Fibroblast of lung (primary cell): ENCODE measurements at regions not wholly inside any gene's neighbourhood (a gene's known extent, or its start where the extent isn't known, plus 50 kb on each side); places are given as distances from the start of the nearest gene placed in this dataset.

ENCODE experiments used
- EZH2 ChIP-seq: IDR thresholded peaks from 2 replicates; pipeline ENCODE4 v1.5.1; 2012; ENCODE audit warnings: low read length, control low read depth, mild to moderate bottlenecking; ENCODE audit errors: missing control alignments
- TF ChIP-seq, protein P1 (sequence below), 2 donors: IDR thresholded peaks in 1 of 2; conservative IDR thresholded peaks in 1 of 2; 1 replicate in 1 of 2; 2 replicates in 1 of 2; pipeline ENCODE4 v1.5.1; 2011 to 2012; ENCODE audit warnings: low read length in 2 of 2, control low read depth in 1 of 2, inconsistent platforms in 1 of 2, low read depth in 1 of 2, mild to moderate bottlenecking in 1 of 2

GRCh38 chr4:128709268-128709667, 100.2 kb upstream of the JADE1 start:
- TF ChIP-seq, protein P1, sequence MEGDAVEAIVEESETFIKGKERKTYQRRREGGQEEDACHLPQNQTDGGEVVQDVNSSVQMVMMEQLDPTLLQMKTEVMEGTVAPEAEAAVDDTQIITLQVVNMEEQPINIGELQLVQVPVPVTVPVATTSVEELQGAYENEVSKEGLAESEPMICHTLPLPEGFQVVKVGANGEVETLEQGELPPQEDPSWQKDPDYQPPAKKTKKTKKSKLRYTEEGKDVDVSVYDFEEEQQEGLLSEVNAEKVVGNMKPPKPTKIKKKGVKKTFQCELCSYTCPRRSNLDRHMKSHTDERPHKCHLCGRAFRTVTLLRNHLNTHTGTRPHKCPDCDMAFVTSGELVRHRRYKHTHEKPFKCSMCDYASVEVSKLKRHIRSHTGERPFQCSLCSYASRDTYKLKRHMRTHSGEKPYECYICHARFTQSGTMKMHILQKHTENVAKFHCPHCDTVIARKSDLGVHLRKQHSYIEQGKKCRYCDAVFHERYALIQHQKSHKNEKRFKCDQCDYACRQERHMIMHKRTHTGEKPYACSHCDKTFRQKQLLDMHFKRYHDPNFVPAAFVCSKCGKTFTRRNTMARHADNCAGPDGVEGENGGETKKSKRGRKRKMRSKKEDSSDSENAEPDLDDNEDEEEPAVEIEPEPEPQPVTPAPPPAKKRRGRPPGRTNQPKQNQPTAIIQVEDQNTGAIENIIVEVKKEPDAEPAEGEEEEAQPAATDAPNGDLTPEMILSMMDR (conservative IDR thresholded peaks at IDR 0.05 in 1 of 2, IDR thresholded peaks at IDR 0.05 in 1 of 2; ENCODE audit: low read depth in 1 of 2, low read length in 2 of 2), result no peak
- no peak for TF ChIP-seq EZH2
